Colonic mucosa (tissue), 4 donors: ENCODE measurements at regions not wholly inside any gene's neighbourhood (a gene's known extent, or its start where the extent isn't known, plus 50 kb on each side); places are given as distances from the start of the nearest gene placed in this dataset.
A peak's percentile ranks its signal among the peaks of the same experiment; 100 is the strongest.

ENCODE experiments used
- DNase-seq: peaks from one replicate; pipeline ENCODE4 v3.0.0-alpha.2; 2020
- H3K27ac ChIP-seq: fragments of 200-600 bp; one replicate; pipeline ENCODE4 v1.8.0; 2021
- H3K27me3 ChIP-seq: fragments of 200-600 bp; one replicate; pipeline ENCODE4 v1.8.0; 2021
- H3K36me3 ChIP-seq: fragments of 200-600 bp; one replicate; pipeline ENCODE4 v1.8.0; 2021
- H3K4me1 ChIP-seq: fragments of 200-600 bp; one replicate; pipeline ENCODE4 v1.8.0; 2021; ENCODE audit warnings: mild to moderate bottlenecking
- H3K4me3 ChIP-seq: fragments of 200-600 bp; one replicate; pipeline ENCODE4 v1.8.0; 2021
- H3K9ac ChIP-seq, 2 donors: one replicate each; pipeline ENCODE4 v1.7.0; 2013; ENCODE audit warnings: control low read depth in 2 of 2, low read depth in 2 of 2, low read length in 2 of 2
- H3K9me3 ChIP-seq: fragments of 200-600 bp; one replicate; pipeline ENCODE4 v1.8.0; 2021
- CTCF ChIP-seq: fragments of 200-600 bp; IDR thresholded peaks from one replicate; pipeline ENCODE4 v1.8.0; 2022; ENCODE audit warnings: antibody characterized with exemption, mild to moderate bottlenecking
- intact Hi-C: fragments of 100-400 bp; cut with DNase I; formaldehyde crosslinking; loops from one replicate; pipeline ENCODE4 v1.14.1; 2022
- donor health status: healthy.
- donor health status: DM: no; HTN: no; CAD: no.
- donor health status: DM: no; HTN: no; CAD: no.

- no peak overlapping the region for H3K27ac ChIP-seq
- no peak overlapping the region for H3K4me3 ChIP-seq
- H3K27me3 ChIP-seq: no peaks in the 10 kb centered on the region
- H3K9ac ChIP-seq: no peak overlapping the region
- no peak for DNase-seq
- H3K9me3 ChIP-seq: no peaks in the 10 kb centered on the region
- intact Hi-C loops: no loop called here
- no peak for TF ChIP-seq CTCF
- H3K36me3 ChIP-seq: no peaks in the 10 kb centered on the region
- no peaks in the 10 kb centered on the region for H3K4me1 ChIP-seq
Observed at GRCh38 chr20:11188843-11189603, 515.2 kb upstream of the JAG1 start.

- H3K4me1 ChIP-seq: no peaks in the 10 kb centered on the region
- no peak for DNase-seq
- H3K27ac ChIP-seq: no peak overlapping the region
- TF ChIP-seq CTCF: no peak
- H3K4me3 ChIP-seq: no peak overlapping the region
- H3K9ac ChIP-seq: no peak overlapping the region
- H3K36me3 ChIP-seq: no peaks in the 10 kb centered on the region
- no peaks in the 10 kb centered on the region for H3K27me3 ChIP-seq
- no peaks in the 10 kb centered on the region for H3K9me3 ChIP-seq
- intact Hi-C loops: no loop called here
Observed at GRCh38 chr20:11190741-11191140, 516.9 kb upstream of the JAG1 start.

GRCh38 chr20:11192106-11192505, 518.3 kb upstream of the JAG1 start:
- Histone ChIP-seq H3K27me3 (no peaks in the 10 kb centered on the region), H3K27ac (no peak overlapping the region), H3K9ac (no peak overlapping the region), H3K9me3 (no peaks in the 10 kb centered on the region), H3K36me3 (no peaks in the 10 kb centered on the region), H3K4me3 (no peak overlapping the region), H3K4me1 (no peaks in the 10 kb centered on the region)
- TF ChIP-seq CTCF: no peak
- intact Hi-C loops: no loop called here
- DNase-seq: no peak

GRCh38 chr20:11193241-11193640, 519.4 kb upstream of the JAG1 start:
- TF ChIP-seq CTCF: no peak
- H3K9me3 ChIP-seq: no peaks in the 10 kb centered on the region
- no peaks in the 10 kb centered on the region for H3K27me3 ChIP-seq
- no peak overlapping the region for H3K27ac ChIP-seq
- no peaks in the 10 kb centered on the region for H3K36me3 ChIP-seq
- H3K9ac ChIP-seq: no peak overlapping the region
- intact Hi-C loops: no loop called here
- H3K4me1 ChIP-seq: no peaks in the 10 kb centered on the region
- no peak overlapping the region for H3K4me3 ChIP-seq
- no peak for DNase-seq

- H3K36me3 ChIP-seq: no peaks in the 10 kb centered on the region
- no peaks in the 10 kb centered on the region for H3K9me3 ChIP-seq
- intact Hi-C loops: no loop called here
- no peak overlapping the region for H3K4me3 ChIP-seq
- peak; percentile 24 for DNase-seq
- TF ChIP-seq CTCF: no peak
- no peaks in the 10 kb centered on the region for H3K4me1 ChIP-seq
- H3K27me3 ChIP-seq: no peaks in the 10 kb centered on the region
- H3K27ac ChIP-seq: no peak overlapping the region
- H3K9ac ChIP-seq: no peak overlapping the region
Observed at GRCh38 chr20:11195169-11195568, 521.4 kb upstream of the JAG1 start.
